GM10248 (cell line): ENCODE measurements at regions not wholly inside any gene's neighbourhood (a gene's known extent, or its start where the extent isn't known, plus 50 kb on each side); places are given as distances from the start of the nearest gene placed in this dataset.

ENCODE experiments used
- CTCF ChIA-PET: fragments of 300-600 bp; sonication (Branson Sonifier 250); formaldehyde crosslinking; extraction: SDS; loops from one replicate; lab custom pipeline; 2021; ENCODE audit warnings: antibody characterized with exemption; lab: Yijun Ruan, JAX
- POLR2A ChIA-PET: fragments of 350-650 bp; sonication (Branson Sonifier 250); formaldehyde crosslinking; extraction: SDS; loops from one replicate; lab custom pipeline; 2020; ENCODE audit warnings: antibody characterized with exemption; lab: Yijun Ruan, JAX
- DNase-seq: peaks from one replicate; pipeline ENCODE4 v3.0.0; 2012; ENCODE audit errors: extremely low spot score
- CTCF ChIP-seq: IDR thresholded peaks from 2 replicates; pipeline ENCODE4 v1.5.1; 2012; ENCODE audit warnings: mild to moderate bottlenecking, low read depth; ENCODE audit errors: extremely low read depth, missing control alignments, control extremely low read depth

GRCh38 chr12:77239617-77240016 lies 174.2 kb upstream of the E2F7 start:
- CTCF ChIA-PET, result interaction anchor here (0.8 kb wide), 1 partner anchor 38 kb away, joined by 3 read pairs; no protein-coding TSS in a partner anchor
- DNase-seq, result no peak
- no peak for TF ChIP-seq CTCF
- POLR2A ChIA-PET, result no interaction called here

GRCh38 chr12:77238335-77238734 lies 173.0 kb upstream of the E2F7 start:
- DNase-seq, result no peak
- CTCF ChIA-PET, result interaction anchor here (1.0 to 1.5 kb wide), 3 partner anchors 9 to 11 kb away, joined by 3 to 5 read pairs (median 3); no protein-coding TSS in a partner anchor
- no peak for TF ChIP-seq CTCF
- POLR2A ChIA-PET, result no interaction called here

- no peak for DNase-seq
- ChIA-PET CTCF (interaction anchor here (1.1 to 1.5 kb wide), 2 partner anchors 9 to 10 kb away, joined by 3 to 5 read pairs; no protein-coding TSS in a partner anchor), POLR2A (no interaction called here)
Measured at GRCh38 chr12:77237896-77238295, 172.5 kb upstream of the E2F7 start.

GRCh38 chr12:77236066-77236465 lies 170.7 kb upstream of the E2F7 start:
- ChIA-PET POLR2A (no interaction called here), CTCF (no interaction called here)
- TF ChIP-seq CTCF, result no peak
- no peak for DNase-seq

More at GRCh38 chr12:77237896-77238295, 172.5 kb upstream of the E2F7 start:
- no peak for TF ChIP-seq CTCF

GRCh38 chr12:77232045-77232444 lies 166.7 kb upstream of the E2F7 start:
- TF ChIP-seq CTCF, result no peak
- CTCF ChIA-PET, result interaction anchor here (1.0 to 1.8 kb wide), 3 partner anchors 10 to 14 kb away, joined by 3 to 7 read pairs (median 3); no protein-coding TSS in a partner anchor
- POLR2A ChIA-PET, result no interaction called here
- DNase-seq, result no peak

GRCh38 chr12:77231501-77231918 lies 166.1 kb upstream of the E2F7 start:
- ChIA-PET CTCF (interaction anchor here (1.3 to 1.8 kb wide), 3 partner anchors 9 to 15 kb away, joined by 3 to 7 read pairs (median 3); no protein-coding TSS in a partner anchor), POLR2A (no interaction called here)
- no peak for DNase-seq
- TF ChIP-seq CTCF, result no peak
